GM10266 (cell line): ENCODE measurements at regions not wholly inside any gene's neighbourhood (a gene's known extent, or its start where the extent isn't known, plus 50 kb on each side); places are given as distances from the start of the nearest gene placed in this dataset.
A peak's percentile ranks its signal among the peaks of the same experiment; 100 is the strongest.

Experiments used
- DNase-seq: peaks from one replicate; pipeline ENCODE4 v3.0.0; 2012; ENCODE audit errors: extremely low spot score
- CTCF ChIP-seq: IDR thresholded peaks from 2 replicates; pipeline ENCODE4 v1.5.1; 2012; ENCODE audit warnings: mild to moderate bottlenecking, low read depth; ENCODE audit not compliant: control insufficient read depth, insufficient read depth; ENCODE audit errors: missing control alignments

- no peak for TF ChIP-seq CTCF
- DNase-seq: no peak
These were observed 497.3 kb upstream of the BOD1L1 start for GRCh38 chr4:14124816-14125215.

- no peak for TF ChIP-seq CTCF
- peak; percentile 4 for DNase-seq
These were observed 498.0 kb upstream of the BOD1L1 start for GRCh38 chr4:14125375-14126129.

GRCh38 chr4:14130551-14130950, 503.0 kb upstream of the BOD1L1 start:
- DNase-seq: no peak
- no peak for TF ChIP-seq CTCF

- TF ChIP-seq CTCF: no peak
- no peak for DNase-seq
These were observed 503.8 kb upstream of the BOD1L1 start for GRCh38 chr4:14131335-14131734.

- no peak for DNase-seq
- no peak for TF ChIP-seq CTCF
These were observed 504.8 kb upstream of the BOD1L1 start for GRCh38 chr4:14132301-14132700.

- no peak for DNase-seq
- no peak for TF ChIP-seq CTCF
These were observed 510.6 kb upstream of the BOD1L1 start for GRCh38 chr4:14138106-14138505.

- DNase-seq: no peak
These were observed 516.4 kb upstream of the BOD1L1 start for GRCh38 chr4:14143892-14144291.

More at GRCh38 chr4:14143892-14144291, 516.4 kb upstream of the BOD1L1 start:
- no peak for TF ChIP-seq CTCF
